ENCODE measurements at regions not wholly inside any gene's neighbourhood (a gene's known extent, or its start where the extent isn't known, plus 50 kb on each side); places are given as distances from the start of the nearest gene placed in this dataset.

DNA sequence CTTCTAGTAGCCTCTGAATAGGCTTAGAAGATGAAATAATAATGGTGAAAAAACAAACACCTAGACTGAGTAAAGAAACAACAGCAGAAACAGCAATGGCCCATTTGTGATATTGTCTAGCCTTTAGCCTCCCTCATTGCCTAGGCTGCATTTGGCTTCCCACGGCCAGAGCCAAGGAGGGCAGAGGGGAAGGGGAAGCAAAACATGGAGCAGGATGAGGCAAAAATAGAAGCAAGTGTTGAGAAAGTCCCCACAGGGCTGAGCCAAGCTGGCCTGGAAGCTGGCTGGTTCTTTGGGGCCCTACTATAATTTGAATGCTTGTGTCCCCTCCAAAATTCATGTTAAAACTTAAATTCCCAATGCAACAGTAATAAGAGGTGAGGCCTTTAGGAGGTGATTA, 60.2 kb upstream of the KSR1 start:
- no peak for DNase-seq

DNA sequence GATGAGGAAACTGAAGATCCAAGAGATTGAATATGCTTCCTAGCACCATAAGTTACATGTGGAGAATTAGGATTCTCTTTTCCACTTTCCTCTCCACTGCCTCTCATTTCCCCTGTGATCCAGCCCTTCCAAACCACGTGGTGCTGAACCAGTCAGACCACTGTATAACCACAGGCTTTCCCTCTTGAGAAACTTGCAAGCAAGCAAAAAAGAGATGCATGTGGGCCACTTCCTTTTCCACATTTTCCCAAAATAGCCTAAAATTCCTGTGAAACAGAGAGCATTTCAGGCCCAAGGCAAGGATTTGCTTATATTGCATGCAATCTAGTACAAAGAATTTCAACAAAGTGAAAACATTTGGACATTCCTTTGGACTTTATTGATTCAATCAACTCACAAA, 59.3 kb upstream of the KSR1 start:
- DNase-seq = peak; percentile 25 to 38

DNA sequence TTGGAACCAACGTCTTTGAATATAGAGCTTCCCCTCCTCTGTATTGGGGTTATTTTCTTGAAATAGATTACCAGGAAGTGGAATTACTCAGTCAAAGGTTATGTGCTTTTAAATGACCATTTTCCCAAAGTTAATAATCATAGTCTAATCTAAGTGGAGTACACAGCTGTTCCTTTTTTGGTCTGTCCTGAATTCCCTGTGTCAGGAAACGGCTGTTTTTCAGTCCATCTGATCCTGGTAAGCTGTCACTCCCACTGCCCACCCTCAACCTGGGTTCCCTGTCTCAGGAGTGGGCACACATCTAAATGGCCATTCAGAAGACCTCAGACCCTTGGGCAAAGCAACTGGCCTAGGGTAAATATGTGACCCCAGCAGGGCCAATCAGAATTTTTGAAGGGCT, 57.6 kb upstream of the KSR1 start:
- no peak for DNase-seq

DNA sequence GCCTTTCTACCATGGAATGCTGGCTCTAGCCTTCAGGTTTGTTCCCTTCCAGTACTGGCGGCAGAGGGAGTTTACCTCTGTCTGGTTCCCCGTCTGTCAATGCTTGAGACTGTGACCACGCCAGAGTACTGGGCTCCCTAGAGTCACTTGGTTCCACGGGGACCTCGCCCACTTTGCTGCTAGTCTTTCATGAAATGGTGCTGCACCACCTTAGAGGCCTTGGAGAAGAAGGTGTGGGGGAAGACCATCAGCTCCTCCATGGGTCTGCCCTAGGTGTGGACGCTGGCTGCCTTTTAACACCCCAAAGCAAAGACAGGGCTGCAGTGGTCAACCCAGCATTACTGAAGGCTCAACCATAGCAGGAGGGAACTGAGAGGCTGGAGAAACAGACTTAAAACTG, 55.3 kb upstream of the KSR1 start:
- no peak for DNase-seq

DNA sequence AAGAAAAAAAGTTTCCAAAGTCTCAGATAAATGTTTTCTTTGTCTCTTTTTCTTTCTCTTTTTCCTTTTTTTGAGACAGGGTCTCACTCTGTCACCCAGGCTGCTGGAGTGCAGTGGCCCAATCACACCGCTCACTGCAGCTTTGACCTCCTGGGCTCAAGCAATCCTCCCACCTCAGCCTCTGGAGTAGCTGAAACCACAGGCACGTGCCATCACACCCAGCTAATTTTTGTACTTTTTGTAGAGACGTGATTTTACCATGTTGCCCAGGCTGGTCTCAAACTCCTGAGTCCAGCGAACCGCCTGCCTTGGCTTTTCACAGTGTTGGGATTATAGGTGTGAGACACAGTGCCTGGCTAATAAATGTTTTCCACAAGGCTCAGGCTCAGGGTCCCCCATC, 53.3 kb upstream of the KSR1 start:
- DNase-seq = no peak

DNA sequence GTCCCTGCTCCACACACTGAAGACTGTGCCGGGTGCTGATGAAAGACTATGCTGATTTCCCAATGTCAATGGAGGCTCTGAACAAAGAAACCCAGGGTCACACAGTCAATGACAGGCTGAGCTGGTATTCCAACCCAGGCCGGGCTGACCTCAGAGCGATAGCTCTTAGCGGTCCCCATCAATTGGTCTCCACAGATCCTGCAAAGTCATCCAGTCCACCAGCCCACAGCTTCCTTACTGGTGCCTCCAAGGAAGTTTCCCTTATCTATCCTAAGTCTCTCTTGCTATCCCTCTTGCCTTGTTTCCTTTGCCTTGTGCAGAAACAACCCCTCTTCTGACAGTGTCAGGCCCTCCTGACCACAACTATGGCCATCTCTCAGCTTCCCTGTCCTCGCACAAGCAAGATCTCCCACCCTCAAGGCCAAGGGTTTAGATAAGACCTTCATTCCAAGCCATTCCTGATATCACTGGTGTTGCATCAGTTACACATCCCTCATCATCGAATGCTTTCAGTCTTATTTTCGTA, 52.7 kb upstream of the KSR1 start:
- no peak for DNase-seq

DNA sequence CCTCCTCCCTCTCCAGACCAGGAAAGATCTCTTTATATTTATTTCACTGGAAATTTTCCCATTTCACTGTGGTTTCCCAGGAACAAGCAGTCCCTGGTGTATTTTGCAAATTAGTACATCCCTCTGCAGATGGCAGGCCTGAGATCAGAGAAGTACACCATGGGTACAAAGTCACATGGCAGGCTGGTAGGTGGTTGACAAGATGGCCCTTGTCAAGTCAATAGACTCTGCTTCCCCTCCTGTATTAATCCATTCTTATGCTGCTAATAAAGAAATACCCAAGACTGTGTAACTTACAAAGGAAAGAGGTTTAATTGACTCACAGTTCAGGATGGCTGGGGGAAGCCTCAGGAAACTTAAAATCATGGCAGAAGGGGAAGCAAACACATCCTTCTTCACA, 51.6 kb upstream of the KSR1 start:
- no peak for DNase-seq
